Aorta (tissue), 5 donors: ENCODE measurements at regions not wholly inside any gene's neighbourhood (a gene's known extent, or its start where the extent isn't known, plus 50 kb on each side); places are given as distances from the start of the nearest gene placed in this dataset.

Experiments
- ATAC-seq: fragments of 200-7000 bp; cut with Tn5 transposase; one replicate; pipeline ENCODE4 v1.9.1; 2022; ENCODE audit warnings: moderate library complexity; ENCODE audit not compliant: low FRiP score
- DNase-seq, 2 donors: peaks; one replicate each; pipeline ENCODE4 v3.0.0-alpha.2; 2020
- H3K27ac ChIP-seq, 2 donors: one replicate each; pipeline ENCODE4 v1.5.1; 2013; ENCODE audit warnings: low read length in 2 of 2, mild to moderate bottlenecking in 2 of 2, moderate library complexity in 2 of 2, control low read depth in 1 of 2, inconsistent platforms in 1 of 2, low read depth in 1 of 2
- H3K27me3 ChIP-seq, 2 donors: one replicate each; pipeline ENCODE4 v1.6.1; 2013; ENCODE audit warnings: control low read depth in 1 of 2, low read length in 1 of 2, mild to moderate bottlenecking in 1 of 2, moderate library complexity in 1 of 2; ENCODE audit not compliant: insufficient read depth in 2 of 2, control insufficient read depth in 1 of 2
- H3K36me3 ChIP-seq, 2 donors: one replicate each; pipeline ENCODE4 v1.6.1; 2013; ENCODE audit warnings: control low read depth in 1 of 2, low read length in 1 of 2, mild to moderate bottlenecking in 1 of 2; ENCODE audit not compliant: insufficient read depth in 2 of 2, control insufficient read depth in 1 of 2
- H3K4me1 ChIP-seq, 2 donors: one replicate each; pipeline ENCODE4 v1.6.1; 2013; ENCODE audit warnings: low read length in 2 of 2, control low read depth in 1 of 2, mild to moderate bottlenecking in 1 of 2, moderate library complexity in 1 of 2; ENCODE audit not compliant: insufficient read depth in 2 of 2, control insufficient read depth in 1 of 2
- H3K4me3 ChIP-seq, 2 donors: one replicate each; pipeline ENCODE4 v1.5.1; 2013; ENCODE audit warnings: low read length in 2 of 2, control low read depth in 1 of 2, mild to moderate bottlenecking in 1 of 2
- H3K9me3 ChIP-seq: one replicate; pipeline ENCODE4 v1.6.1; 2013; ENCODE audit warnings: mild to moderate bottlenecking, low read length; ENCODE audit not compliant: control insufficient read depth
- WGBS, 2 donors: extraction: QIAGEN DNeasy Blood & Tissue Kit; methylation state at CpG; one replicate each; pipeline ENCODE4 v1.1.7; 2013; 5-methylcytosine and 5-hydroxymethylcytosine counted together
- intact Hi-C, 2 donors: fragments of 100-400 bp; cut with DNase I; formaldehyde crosslinking; loops; one replicate each; pipeline versions ENCODE4 v1.14.2 to v1.15.0; 2022
- donor health status: healthy with polysubstance abuse.
- donor health status: Bipolar disorder and iron deficiency.
- donor health status: DM: no; HTN: no; CAD: no.
- donor health status: DM: no; HTN: no; CAD: no.
- donor health status: DM: yes; HTN: yes; CAD: no.

DNA sequence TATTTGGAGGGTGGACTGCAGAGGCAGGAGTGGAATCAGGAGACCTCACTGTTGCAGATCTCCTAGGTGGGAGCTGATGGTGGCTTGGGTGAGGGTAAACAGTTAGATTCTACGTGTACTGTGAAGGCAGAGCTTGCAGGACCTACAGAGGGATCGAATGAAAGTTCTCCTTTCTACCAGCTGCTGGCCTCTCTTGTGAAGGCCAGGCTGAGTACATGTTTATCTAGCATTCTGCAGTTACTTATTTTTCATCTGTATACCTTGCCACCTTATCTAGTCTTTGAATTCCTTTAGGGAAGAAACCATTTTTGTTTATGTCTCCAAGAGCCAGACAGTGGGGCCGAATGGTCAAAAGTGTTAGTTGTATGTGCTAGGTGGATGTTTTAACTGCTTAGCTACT lies 57.6 kb downstream of the PTTG1 start:
- intact Hi-C loops = no loop called here
- H3K36me3 ChIP-seq = no peaks in the 10 kb centered on the region
- no peak overlapping the region for H3K4me3 ChIP-seq
- no peak overlapping the region for H3K27ac ChIP-seq
- no peaks in the 10 kb centered on the region for H3K4me1 ChIP-seq
- no peak for DNase-seq
- H3K27me3 ChIP-seq = no peaks in the 10 kb centered on the region
- no peak for ATAC-seq
- H3K9me3 ChIP-seq = no peaks in the 10 kb centered on the region
- WGBS, 2 donors = 88 to 89% methylated on average over 3 of the region's 3 CpGs

DNA sequence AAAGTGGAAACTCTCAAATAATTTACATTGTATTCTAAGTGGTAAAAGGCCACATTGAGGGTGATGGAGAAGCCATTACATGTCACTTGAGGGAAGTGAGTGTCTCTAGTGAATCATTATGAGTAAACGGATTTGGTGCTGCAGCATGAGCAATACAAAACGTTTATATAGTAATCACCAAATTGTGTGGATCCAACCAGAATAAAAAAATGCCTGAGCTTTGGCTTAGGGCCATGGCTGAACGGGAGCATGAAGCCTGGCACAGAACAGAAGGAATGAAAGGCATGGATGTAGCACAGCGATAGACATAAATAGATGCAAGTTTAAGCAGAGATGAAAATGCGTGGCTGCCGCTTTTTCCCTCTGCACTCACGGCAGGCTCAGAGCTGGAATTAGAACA lies 58.3 kb downstream of the PTTG1 start:
- ATAC-seq = no peak

DNA sequence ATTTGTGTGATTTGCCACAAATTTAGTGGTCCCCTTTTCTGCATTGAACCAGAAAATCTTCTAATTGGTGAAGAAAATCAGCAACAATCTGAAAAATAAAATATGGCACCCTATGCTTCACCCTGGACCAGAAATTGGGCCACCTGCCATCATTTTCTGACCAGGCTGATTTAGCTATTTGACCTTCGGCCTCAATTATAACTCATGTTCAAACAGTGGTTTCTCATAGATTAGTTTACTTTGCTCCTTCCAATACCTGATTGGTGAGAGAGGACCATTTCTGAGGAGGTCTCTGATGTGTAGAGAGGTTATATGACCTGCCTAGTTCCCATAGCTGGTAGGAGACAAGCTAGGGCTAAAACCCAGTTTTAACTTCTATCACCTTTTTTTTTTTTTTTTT lies 59.0 kb downstream of the PTTG1 start:
- ATAC-seq (no peak), DNase-seq (no peak)
- no peak overlapping the region for H3K4me3 ChIP-seq
- WGBS, 2 donors = 92 to 95% methylated on average over 1 of the region's 1 CpG
- H3K36me3 ChIP-seq = no peaks in the 10 kb centered on the region
- no peak overlapping the region for H3K27ac ChIP-seq
- intact Hi-C loops = no loop called here
- no peaks in the 10 kb centered on the region for H3K27me3 ChIP-seq
- H3K4me1 ChIP-seq = no peaks in the 10 kb centered on the region
- H3K9me3 ChIP-seq = no peaks in the 10 kb centered on the region

More for the DNA sequence above, 58.3 kb downstream of the PTTG1 start:
- WGBS, 2 donors = 6% methylated on average over 7 of the region's 7 CpGs
- Histone ChIP-seq H3K4me1 (no peaks in the 10 kb centered on the region), H3K27ac (no peak overlapping the region), H3K4me3 (no peak overlapping the region), H3K36me3 (no peaks in the 10 kb centered on the region), H3K9me3 (no peaks in the 10 kb centered on the region), H3K27me3 (no peaks in the 10 kb centered on the region)
- intact Hi-C loops = no loop called here
- no peak for DNase-seq

DNA sequence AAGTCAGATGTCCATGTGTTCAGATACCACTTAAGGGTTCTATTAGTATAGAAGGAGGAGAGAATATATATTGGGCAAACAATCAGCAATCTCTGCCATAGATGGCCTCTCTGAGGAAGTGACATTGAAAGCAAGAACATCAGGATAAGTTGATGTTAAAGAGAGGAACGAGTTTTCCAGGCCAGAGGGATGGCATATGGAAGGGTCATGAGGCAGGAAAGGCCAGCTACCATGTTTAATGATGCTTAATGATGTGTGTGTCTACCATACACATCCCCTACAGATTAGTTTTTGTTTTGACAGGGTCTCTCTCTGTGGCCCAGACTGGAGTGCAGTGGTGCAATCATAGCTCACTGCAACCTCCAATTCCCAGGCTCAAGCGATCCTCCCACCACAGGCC lies 63.0 kb downstream of the PTTG1 start:
- no peak overlapping the region for H3K27ac ChIP-seq
- H3K4me1 ChIP-seq = no peaks in the 10 kb centered on the region
- no peaks in the 10 kb centered on the region for H3K36me3 ChIP-seq
- H3K9me3 ChIP-seq = no peaks in the 10 kb centered on the region
- no peak for ATAC-seq
- WGBS, 2 donors = 87 to 89% methylated on average over 2 of the region's 2 CpGs
- DNase-seq = no peak
- no peaks in the 10 kb centered on the region for H3K27me3 ChIP-seq
- H3K4me3 ChIP-seq = no peak overlapping the region
- intact Hi-C loops = no loop called here

DNA sequence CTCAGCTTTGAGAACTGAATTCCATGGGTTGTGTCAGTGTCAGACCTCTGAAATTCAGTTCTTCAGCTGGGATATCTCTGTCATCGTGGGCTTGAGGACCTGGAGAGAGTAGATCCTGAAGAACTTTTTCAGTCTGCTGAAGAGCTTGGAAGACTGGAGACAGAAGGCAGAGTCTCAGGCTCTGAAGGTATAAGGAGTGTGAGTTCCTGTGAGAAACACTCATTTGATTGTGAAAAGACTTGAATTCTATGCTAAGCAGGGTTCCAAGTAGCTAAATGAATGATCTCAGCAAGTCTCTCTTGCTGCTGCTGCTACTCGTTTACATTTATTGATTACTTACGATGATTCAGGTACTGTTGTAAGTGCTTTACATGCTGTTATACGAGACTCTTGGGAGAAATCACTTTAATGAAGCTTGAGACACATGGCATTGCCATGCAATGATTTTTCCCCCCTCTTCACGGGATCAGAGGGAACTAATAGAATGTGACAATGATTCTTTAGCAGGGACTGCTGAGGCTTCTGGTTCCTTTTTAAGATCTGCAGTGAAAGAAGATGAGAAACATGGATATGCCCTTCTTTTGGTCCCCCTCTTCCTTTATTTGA lies 63.8 kb downstream of the PTTG1 start:
- Histone ChIP-seq H3K4me3 (no peak overlapping the region), H3K27ac (no peak overlapping the region), H3K4me1 (no peaks in the 10 kb centered on the region), H3K36me3 (no peaks in the 10 kb centered on the region), H3K9me3 (no peaks in the 10 kb centered on the region), H3K27me3 (no peaks in the 10 kb centered on the region)
- intact Hi-C loops = no loop called here
- DNase-seq (no peak), ATAC-seq (no peak)
- 64 to 74% methylated on average over 5 of the region's 5 CpGs for WGBS, 2 donors

DNA sequence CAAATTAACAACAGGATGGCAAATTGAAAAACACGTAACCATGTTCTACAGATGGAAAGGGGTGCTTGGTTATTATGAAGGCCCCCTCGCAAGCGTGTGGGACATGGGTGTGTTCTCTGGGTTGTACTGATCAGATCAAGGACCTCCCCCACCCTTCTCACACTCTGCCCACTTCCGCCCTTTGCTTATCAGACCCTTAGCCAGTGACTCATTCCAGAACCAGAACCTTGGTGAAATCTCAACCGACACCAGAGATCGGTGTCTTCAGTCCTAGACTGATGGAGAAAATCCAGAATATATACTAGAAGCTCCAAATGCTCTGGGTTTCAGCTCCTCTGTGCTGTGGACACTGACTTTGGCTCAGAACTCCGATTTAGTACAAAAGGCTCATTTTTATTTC lies 64.9 kb downstream of the PTTG1 start:
- H3K27me3 ChIP-seq = no peaks in the 10 kb centered on the region
- ATAC-seq = no peak
- DNase-seq = no peak
- H3K9me3 ChIP-seq = no peaks in the 10 kb centered on the region
- H3K4me1 ChIP-seq = no peaks in the 10 kb centered on the region
- intact Hi-C loops = no loop called here
- no peak overlapping the region for H3K4me3 ChIP-seq
- whole genome bisulfite sequencing, 2 donors = 90 to 94% methylated on average over 7 of the region's 7 CpGs
- no peak overlapping the region for H3K27ac ChIP-seq
- H3K36me3 ChIP-seq = no peaks in the 10 kb centered on the region

DNA sequence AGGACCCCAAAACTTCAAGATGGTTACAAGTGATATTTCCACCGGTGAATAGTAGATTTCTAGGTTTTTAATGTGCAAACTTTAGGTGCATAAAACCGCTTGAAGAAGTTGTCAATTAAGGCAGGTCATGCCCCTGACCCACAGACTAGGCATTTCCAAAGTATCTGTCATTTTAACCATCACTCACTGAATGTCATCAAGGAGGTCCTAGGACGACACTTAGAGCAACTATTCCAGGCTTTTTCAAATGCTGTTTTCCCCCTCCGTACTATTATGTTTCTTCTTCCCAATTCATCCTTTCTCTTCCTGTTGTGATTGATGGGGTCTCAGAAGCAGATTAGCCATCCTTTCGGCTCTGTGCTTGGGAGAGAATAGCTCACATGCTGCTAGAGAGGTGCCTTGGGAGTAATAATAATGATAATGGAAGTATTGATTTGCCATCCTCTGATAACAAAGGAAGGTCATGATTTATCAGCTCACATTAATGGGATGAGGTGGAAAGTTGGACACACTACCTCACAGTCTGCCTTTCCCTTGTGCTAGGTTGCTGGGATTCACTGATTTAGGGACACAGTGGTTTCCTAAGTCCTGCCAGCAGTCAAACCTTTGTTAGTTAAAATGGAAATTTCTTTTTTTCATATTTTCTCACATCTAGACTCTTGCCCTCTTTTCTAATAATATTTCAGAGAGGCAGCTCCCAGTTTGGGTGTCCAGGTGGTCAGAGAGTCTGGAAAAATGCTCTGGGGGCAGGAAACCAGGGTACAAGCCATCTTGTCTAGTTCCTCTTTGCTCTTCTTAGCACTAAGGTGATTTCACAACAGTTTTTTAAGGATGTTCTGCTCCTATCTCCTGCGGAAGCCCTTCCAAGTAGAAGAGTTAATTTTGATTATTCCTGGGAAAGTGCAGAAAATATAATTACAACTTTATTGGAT lies 67.0 kb downstream of the PTTG1 start:
- no peak for ATAC-seq
- H3K27me3 ChIP-seq = no peaks in the 10 kb centered on the region

DNA sequence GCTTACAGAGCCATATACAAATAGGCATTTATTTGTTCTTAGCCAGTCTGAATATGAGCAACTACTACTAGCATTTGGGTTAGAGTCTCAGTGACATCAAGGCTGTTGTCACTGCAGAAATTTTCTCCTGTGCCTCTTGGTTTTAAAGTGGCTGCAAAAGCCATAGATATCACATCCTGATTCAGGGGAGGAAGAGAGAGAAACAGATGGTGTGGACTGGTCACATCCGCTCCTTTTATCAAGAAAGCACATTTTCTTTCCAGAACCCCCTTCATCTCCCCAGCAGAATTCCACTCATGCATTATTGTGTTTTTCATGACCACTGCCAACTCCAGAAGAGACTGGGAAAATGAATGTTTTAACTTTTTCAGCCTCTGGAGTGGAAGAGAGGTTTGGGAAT lies 69.8 kb downstream of the PTTG1 start:
- Histone ChIP-seq H3K36me3 (no peaks in the 10 kb centered on the region), H3K4me1 (no peaks in the 10 kb centered on the region), H3K27me3 (no peaks in the 10 kb centered on the region), H3K9me3 (no peaks in the 10 kb centered on the region), H3K27ac (no peak overlapping the region), H3K4me3 (no peak overlapping the region)
- DNase-seq = no peak
- intact Hi-C loops = no loop called here
- WGBS, 2 donors = 37 to 59% methylated on average over 1 of the region's 1 CpG
- ATAC-seq = no peak

More for the DNA sequence above, 67.0 kb downstream of the PTTG1 start:
- H3K27ac ChIP-seq = no peak overlapping the region
- H3K4me3 ChIP-seq = no peak overlapping the region
- WGBS, 2 donors = 55 to 63% methylated on average over 6 of the region's 6 CpGs
- no peaks in the 10 kb centered on the region for H3K36me3 ChIP-seq
- DNase-seq = no peak
- H3K4me1 ChIP-seq = no peaks in the 10 kb centered on the region
- no peaks in the 10 kb centered on the region for H3K9me3 ChIP-seq
- intact Hi-C loops = no loop called here

DNA sequence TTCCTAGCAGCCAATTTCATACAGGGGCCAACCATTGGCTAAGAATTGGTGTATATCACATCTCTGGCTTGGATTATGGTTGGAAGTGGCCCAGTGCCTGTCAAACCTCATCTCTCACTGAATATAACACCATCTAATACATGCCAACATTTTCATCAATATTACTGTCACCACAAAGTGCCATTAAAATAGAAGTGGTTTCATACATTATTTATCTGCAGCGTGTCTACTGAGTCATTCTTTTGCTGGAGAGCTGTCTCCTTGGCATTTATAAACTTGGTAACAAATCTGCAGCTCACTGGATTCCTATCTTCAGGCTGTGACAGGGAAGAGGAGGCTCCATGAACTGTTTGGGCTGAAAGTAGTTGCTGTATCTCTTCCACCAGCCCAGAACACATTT lies 70.9 kb downstream of the PTTG1 start:
- Histone ChIP-seq H3K4me1 (no peaks in the 10 kb centered on the region), H3K9me3 (no peaks in the 10 kb centered on the region), H3K27ac (no peak overlapping the region), H3K27me3 (no peaks in the 10 kb centered on the region), H3K4me3 (no peak overlapping the region), H3K36me3 (no peaks in the 10 kb centered on the region)
- DNase-seq (no peak), ATAC-seq (no peak)
- WGBS, 2 donors = 28 to 29% methylated on average over 1 of the region's 1 CpG
- intact Hi-C loops = no loop called here
